ENCODE measurements at regions not wholly inside any gene's neighbourhood (a gene's known extent, or its start where the extent isn't known, plus 50 kb on each side); places are given as distances from the start of the nearest gene placed in this dataset.

GRCh38 chrX:113962343-113962742, 621.5 kb upstream of the HTR2C start:
- no peak for DNase-seq (ENCODE audit: low read depth, low spot score)
- Mint-ChIP-seq H3K4me1 (peaks cover 18% of the 10 kb centered on the region), H3K9me3 (peaks cover 8% of the 10 kb centered on the region), H3K36me3 (ENCODE audit: low read depth) (no peaks in the 10 kb centered on the region), H3K4me3 (no peak overlapping the region), H3K27ac (ENCODE audit: unreplicated experiment) (no peak overlapping the region), H3K27me3 (ENCODE audit: low read depth) (no peaks in the 10 kb centered on the region)
- TF ChIP-seq, protein P1, sequence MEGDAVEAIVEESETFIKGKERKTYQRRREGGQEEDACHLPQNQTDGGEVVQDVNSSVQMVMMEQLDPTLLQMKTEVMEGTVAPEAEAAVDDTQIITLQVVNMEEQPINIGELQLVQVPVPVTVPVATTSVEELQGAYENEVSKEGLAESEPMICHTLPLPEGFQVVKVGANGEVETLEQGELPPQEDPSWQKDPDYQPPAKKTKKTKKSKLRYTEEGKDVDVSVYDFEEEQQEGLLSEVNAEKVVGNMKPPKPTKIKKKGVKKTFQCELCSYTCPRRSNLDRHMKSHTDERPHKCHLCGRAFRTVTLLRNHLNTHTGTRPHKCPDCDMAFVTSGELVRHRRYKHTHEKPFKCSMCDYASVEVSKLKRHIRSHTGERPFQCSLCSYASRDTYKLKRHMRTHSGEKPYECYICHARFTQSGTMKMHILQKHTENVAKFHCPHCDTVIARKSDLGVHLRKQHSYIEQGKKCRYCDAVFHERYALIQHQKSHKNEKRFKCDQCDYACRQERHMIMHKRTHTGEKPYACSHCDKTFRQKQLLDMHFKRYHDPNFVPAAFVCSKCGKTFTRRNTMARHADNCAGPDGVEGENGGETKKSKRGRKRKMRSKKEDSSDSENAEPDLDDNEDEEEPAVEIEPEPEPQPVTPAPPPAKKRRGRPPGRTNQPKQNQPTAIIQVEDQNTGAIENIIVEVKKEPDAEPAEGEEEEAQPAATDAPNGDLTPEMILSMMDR (conservative IDR thresholded peaks at IDR 0.05): no peak

- H3K4me1 Mint-ChIP-seq: peaks cover 26% of the 10 kb centered on the region
- H3K27me3 Mint-ChIP-seq (ENCODE audit: low read depth): no peaks in the 10 kb centered on the region
- no peak overlapping the region for H3K27ac Mint-ChIP-seq (ENCODE audit: unreplicated experiment)
- H3K36me3 Mint-ChIP-seq (ENCODE audit: low read depth): no peaks in the 10 kb centered on the region
- no peak for DNase-seq (ENCODE audit: low read depth, low spot score)
- TF ChIP-seq, protein P1 (conservative IDR thresholded peaks at IDR 0.05): no peak
- no peak overlapping the region for H3K4me3 Mint-ChIP-seq
- peaks cover 2% of the 10 kb centered on the region for H3K9me3 Mint-ChIP-seq
These were observed 623.8 kb upstream of the HTR2C start for GRCh38 chrX:113959912-113960626.

- Mint-ChIP-seq H3K4me3 (no peak overlapping the region), H3K36me3 (ENCODE audit: low read depth) (peaks cover under 1% of the 10 kb centered on the region), H3K27ac (ENCODE audit: unreplicated experiment) (no peak overlapping the region), H3K9me3 (peaks cover 2% of the 10 kb centered on the region), H3K27me3 (ENCODE audit: low read depth) (no peaks in the 10 kb centered on the region), H3K4me1 (peaks cover 23% of the 10 kb centered on the region)
- TF ChIP-seq, protein P1 (conservative IDR thresholded peaks at IDR 0.05): no peak
- no peak for DNase-seq (ENCODE audit: low read depth, low spot score)
These were observed 627.0 kb upstream of the HTR2C start for GRCh38 chrX:113956936-113957335.

- peaks cover 7% of the 10 kb centered on the region for H3K36me3 Mint-ChIP-seq (ENCODE audit: low read depth)
- DNase-seq (ENCODE audit: low read depth, low spot score): no peak
- peaks cover 6% of the 10 kb centered on the region for H3K9me3 Mint-ChIP-seq
- H3K4me1 Mint-ChIP-seq: peaks cover 14% of the 10 kb centered on the region
- no peaks in the 10 kb centered on the region for H3K27me3 Mint-ChIP-seq (ENCODE audit: low read depth)
- no peak overlapping the region for H3K27ac Mint-ChIP-seq (ENCODE audit: unreplicated experiment)
- no peak overlapping the region for H3K4me3 Mint-ChIP-seq
- TF ChIP-seq, protein P1 (conservative IDR thresholded peaks at IDR 0.05): no peak
These were observed 629.6 kb upstream of the HTR2C start for GRCh38 chrX:113954297-113954696.

DNA sequence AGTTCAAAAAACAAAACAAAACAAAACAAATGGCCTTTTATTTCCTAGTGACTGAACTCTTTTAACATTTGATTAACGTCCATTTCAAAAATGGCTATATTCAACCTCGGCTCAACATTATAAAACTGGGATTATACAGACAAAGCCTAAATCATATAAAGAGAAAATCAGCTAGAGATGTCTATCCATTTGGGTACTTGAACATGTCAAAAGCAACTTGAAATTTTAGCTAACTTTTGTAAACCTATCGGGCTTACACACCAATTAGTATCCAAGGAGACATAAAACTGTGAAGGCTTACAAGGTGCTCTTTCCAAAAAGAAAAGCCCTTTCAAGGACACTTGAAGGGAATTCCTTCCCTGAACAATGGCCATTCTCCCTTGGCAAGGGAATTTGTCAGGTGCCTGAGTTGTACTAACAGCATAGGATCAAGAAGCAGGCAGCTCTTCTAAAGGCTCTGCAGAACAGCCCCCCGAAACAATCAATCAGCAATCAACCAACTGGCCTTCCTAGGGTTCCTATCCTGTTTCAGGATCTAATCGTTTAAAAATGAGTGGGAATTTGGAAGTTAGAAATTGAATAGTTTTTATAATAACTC, 633.7 kb upstream of the HTR2C start:
- Mint-ChIP-seq H3K27ac (ENCODE audit: unreplicated experiment) (no peak overlapping the region), H3K36me3 (ENCODE audit: low read depth) (peaks cover 7% of the 10 kb centered on the region), H3K4me3 (no peak overlapping the region), H3K9me3 (peaks cover 8% of the 10 kb centered on the region), H3K4me1 (no peaks in the 10 kb centered on the region), H3K27me3 (ENCODE audit: low read depth) (no peaks in the 10 kb centered on the region)
- DNase-seq (ENCODE audit: low read depth, low spot score): no peak
- TF ChIP-seq, protein P1 (conservative IDR thresholded peaks at IDR 0.05): no peak

All from neural crest cell (in vitro differentiated cells).